ENCODE measurements at regions not wholly inside any gene's neighbourhood (a gene's known extent, or its start where the extent isn't known, plus 50 kb on each side); places are given as distances from the start of the nearest gene placed in this dataset.
A peak's percentile ranks its signal among the peaks of the same experiment; 100 is the strongest.
"Not testable (repeated sequence)": the region's sequence is repeated elsewhere in the genome, so short reads cannot be mapped to it uniquely, and the experiment has no call there.

- peak; percentile 1 for DNase-seq
Measured at GRCh38 chr5:145062280-145063062, 772.7 kb downstream of the PRELID2 start.

- DNase-seq: peak; percentile 1
Measured at GRCh38 chr5:145056800-145057199, 778.3 kb downstream of the PRELID2 start.

DNA sequence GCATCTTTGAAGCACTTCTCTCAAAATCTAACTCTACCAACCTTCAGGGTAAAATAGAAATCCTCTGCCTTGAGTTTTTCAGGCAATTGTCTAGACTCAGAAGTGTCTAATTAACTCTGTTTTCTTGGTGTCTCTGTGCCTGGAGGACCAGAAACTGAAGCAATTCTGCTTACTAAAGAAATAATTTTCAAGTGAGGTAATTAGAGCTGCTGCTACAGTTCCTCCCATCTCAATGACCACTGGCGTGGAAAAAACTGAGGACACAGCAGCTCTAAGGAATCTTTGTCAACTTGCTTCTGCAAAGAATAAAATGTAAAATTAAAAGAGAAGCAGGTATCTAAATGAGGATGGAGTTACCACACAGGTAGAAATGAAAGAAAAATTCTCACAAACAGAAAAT is 785.0 kb downstream of the PRELID2 start:
- no peak for DNase-seq

DNA sequence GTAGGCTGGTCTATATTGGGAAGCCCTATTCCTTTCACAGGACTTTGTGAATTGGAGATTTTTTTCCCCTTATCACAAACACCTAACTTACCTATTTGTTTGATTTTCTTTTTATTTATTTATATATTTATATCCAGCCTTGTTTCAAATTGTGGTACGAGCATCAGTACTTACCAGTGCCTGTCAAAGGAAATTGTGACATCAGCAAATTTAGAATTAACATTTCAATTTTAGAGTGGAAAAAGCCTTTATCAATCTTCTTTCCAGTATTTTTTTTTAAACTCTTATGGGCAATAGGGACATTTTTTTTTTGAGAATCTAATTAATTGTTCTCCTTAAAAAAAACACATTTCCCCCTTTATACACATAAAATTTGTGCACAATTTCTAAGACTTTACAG is 790.2 kb downstream of the PRELID2 start:
- DNase-seq: no peak

DNA sequence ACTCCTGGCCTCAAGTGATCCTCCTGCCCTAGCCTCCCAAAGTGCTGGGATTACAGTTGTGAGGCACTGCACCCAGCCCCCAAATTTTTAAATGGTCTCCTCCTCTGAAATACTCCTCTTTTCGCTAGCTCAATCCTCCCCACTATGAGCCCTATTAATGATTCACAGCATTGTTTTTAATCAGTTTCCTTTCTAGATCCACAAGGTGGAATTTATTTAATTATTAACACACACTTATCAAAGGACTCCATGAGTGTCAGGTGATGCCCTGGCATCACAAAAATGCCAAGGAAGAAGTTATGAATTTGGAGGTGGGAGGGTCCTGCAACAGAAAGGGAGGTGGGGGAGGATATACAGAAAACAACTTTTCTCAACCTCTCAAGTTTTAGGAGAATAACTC is 806.5 kb downstream of the PRELID2 start:
- DNase-seq: no peak

DNA sequence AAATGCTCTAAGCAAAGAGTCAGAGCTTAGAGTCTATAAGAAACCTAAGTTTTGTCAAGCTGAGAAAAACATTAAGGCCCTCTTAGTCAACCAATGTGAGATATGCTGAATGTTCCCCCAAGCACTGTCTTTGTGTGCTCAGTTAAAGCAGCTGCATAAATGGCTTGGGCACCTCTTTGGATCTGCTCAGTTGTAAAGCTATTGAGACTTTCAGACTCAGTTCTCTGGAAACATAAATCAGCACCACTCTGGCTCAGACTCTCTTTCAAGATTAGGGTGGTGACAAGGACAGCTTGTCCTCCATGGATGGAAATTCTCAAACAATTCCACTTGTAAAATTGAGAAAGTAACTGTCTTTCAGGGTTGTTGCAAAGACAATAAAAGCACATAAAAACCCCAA is 807.9 kb downstream of the PRELID2 start:
- DNase-seq: no peak

GRCh38 chr5:145025775-145026174 is 809.4 kb downstream of the PRELID2 start:
- no peak for DNase-seq

DNA sequence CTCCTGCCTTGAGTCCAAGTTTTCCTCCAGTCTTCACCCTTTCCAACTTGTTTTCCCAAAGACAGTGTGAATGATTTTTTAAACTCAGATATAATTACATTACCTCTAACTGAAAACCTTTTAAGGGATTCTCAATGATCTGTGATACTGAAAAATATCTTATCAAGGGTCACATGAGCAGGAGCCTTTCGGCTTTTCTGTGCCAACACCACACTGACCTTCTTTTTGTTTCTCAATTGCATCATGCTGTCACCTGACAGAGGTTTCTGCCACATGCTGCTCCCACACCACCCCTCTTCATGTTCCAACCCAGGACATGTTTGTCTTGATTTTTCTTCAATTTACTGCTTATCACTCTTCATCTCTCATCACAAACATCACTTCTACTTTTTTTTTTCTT is 820.0 kb downstream of the PRELID2 start:
- DNase-seq: no peak

- no peak for DNase-seq
Measured at GRCh38 chr5:145014109-145014508, 821.0 kb downstream of the PRELID2 start.

DNA sequence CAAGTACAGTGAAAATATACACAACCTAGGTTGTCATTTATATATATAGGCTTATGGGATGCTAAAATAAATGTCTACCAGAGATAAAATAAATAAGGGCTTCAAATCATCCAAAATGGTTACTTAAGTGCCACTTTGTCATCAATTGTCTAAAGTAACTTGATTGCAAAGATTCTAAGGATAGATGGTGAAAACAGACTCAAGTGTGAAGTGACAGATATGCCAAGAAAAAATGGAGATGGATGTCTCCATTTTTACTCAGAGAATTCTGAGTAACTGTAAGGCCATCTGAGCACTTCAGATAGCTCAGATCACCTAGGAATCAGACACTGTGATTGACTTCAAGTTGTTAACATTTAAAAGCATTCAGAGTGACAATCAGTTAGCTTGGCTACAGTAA is 824.3 kb downstream of the PRELID2 start:
- DNase-seq: no peak

DNA sequence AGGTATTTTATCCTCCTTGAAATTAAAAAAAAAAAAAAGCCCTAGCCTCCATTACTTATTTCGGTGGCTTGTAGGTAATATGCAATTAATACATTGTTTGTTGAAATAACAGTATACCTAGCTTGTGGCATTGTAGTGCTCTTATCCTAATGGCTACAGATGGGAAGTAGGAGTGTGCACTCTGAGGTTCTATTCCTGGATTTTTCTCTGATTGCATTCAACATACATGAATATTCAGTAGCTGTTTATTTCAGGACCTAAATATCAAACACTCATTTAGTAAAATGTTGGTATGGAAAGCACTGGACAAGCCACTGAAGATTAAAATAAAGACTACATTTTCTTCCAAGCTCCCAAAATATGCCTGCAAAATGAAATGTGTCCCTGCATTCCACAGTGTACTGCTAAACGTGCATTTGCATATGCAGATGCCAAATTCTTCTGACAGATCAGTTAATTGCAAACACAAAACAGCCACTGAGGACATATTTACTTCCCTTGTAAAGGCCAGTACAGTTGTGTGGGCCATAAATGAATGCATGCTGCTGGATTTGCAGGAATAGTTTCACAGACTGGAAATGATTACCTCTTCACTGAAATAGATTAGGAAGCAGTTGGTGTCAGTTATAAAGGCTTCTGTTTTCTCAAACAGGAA is 826.1 kb downstream of the PRELID2 start:
- no peak for DNase-seq

DNA sequence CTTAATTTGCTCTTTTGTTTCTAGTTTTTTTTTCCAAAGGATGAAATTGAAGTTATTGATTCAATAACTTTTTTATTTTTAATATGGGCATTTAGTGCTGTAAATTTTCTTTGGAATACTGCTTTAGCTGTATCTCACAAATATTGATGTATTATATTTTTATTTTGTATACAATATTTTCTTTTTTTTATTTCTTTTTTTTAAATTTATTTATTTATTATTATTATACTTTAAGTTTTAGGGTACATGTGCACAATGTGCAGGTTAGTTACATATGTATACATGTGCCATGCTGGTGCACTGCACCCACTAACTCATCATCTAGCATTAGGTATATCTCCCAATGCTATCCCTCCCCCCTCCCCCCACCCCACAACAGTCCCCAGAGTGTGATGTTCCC is 823.7 kb downstream of the KCTD16 start:
- not testable (repeated sequence) for DNase-seq

DNA sequence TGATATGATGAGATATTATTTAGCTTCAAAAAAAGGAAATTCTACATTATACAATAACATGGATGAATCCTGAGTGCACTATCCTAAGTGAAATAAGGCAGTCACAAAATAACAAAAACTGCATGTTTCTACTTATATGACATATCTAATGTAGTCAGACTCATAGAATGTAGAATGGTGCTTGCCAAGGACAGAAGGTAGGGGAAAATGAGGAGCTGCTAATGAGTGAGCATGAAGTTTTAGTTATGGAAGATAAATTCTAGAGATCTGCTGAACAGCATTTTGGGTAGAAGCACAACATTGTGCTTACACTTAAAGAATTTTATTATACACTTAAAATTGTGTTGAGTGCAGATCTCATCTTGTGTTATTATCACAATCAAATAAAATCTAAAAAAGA is 812.4 kb downstream of the KCTD16 start:
- DNase-seq: no peak

DNA sequence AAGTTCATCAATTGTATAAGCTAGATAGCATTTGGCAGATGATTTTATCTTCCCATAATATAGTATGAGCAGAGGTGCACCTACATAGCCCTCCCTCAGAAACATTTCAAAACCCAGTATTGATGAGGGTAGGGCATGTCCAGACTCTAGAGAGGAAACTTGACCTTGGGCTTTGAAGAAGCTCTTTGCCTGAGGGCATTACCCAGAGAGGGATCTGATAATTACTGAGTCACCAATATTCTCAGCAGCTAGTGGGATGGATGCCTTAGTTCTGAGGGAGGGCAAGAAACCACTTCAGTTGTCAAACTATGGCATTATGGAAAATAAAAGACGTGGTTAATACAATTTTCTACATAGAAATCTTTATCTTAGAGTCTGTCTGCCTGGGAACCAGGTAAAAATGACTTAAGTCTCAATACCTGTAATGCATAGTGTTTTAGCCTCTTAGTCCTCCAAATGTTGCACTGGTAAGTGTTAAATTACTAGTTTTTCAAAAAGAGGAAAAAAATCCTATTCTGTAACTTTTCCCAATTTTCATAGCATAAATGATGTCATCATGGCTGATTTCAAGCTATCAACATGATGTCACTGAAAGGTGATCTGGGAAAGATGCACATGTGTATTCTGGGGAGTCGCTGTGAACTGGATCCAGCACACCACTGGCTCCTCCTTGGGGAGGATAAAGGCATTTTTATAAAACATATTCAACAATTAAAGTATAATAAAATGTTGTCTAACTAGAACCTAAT is 809.0 kb downstream of the KCTD16 start:
- no peak for DNase-seq

GRCh38 chr5:144972317-144972716 is 801.6 kb downstream of the KCTD16 start:
- no peak for DNase-seq

DNA sequence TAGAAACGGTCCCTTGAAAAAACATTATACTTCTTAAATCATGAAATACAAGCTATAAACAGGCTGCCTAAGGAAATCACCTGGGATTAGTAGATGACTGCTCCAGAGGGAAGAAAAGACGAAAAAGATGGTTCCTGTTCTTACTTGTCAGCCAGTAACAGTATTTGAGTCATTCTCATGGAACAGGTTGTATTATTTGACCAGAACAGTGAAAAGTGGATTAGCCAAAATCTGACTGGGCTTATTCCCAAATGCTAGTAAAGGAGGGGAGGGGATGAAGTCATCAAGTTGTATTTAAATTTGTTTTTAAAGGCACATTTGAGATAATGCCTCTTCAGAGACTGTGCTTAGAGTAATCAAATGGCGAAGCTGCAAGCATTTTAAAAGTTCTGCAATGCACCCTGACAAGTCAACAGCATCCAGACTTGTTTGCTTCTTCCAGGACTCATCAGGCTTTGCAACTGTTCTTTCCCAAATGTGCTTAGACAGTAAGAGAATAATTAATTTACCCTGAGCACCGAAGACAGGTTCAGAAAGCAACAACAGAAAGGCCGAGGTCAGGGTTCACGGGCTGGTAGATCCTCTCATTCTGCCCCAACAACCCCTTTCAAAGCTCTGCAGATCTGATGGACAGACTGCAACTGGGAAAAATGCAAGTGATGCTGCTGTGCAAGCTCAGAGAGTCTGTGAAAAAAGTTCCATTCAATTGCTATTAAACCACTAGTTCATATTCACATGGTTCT is 800.6 kb downstream of the KCTD16 start:
- DNase-seq: no peak

GRCh38 chr5:144960296-144960695 is 789.6 kb downstream of the KCTD16 start:
- DNase-seq: no peak

GRCh38 chr5:144958002-144958401 is 787.3 kb downstream of the KCTD16 start:
- DNase-seq: no peak

GRCh38 chr5:144950996-144951395 is 780.3 kb downstream of the KCTD16 start:
- DNase-seq: no peak

DNA sequence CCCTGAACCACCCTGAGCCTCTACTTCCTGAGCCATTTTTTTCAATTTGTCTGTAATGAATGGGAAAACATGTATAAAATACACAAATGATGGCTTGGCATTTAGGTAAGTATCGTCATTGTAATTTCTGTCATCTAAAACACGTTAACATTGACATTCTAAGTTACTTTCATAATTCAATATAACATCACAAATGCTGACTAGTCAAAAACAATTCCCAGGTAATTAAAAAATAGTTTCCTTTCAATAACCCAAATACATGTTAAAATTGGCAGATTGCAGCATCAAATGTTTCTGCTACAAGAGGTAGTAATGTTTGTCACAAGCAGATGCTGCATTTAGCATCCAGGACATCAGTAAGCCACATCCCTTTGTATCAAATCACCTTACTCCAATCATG is 776.4 kb downstream of the KCTD16 start:
- no peak for DNase-seq

DNA sequence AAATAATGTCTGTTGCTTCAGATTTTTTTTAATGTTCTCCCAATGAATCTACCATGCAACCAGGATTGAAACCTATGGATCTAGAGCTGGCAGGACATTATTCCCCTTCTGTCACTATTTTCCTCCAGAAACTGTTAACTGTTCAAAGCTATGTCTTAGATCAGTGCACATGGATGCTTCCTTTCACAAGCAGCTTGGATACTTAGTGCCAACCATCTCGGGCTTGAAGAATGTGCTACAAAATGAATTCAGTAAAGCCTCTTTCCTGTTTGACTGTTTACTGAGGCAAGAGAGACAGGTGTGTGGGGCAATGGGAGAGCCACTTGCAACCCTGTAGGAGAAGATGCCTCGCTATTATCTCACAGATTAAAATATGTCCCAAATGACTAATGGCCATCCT is 774.8 kb downstream of the KCTD16 start:
- DNase-seq: no peak

GRCh38 chr5:144944936-144945335 is 774.3 kb downstream of the KCTD16 start:
- no peak for DNase-seq

DNA sequence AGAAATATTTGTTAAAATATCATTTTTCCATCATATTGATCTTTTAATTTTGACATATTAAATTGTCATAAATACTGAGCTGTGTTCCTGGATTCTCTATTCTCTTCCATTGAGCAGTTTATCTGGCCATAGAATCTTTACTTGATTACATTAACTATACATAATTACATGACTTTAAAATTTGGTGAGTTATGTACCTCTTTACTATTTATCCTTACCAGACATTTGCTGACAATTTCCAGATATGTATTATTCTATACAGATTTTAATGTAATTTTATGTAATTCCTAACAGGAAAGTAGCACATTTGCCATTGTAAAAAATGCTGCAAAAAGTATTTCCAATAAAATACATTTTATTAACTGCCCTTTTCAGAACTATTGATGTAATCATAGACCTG is 770.3 kb downstream of the KCTD16 start:
- DNase-seq: no peak

All from fibroblast of skin of right quadriceps (primary cell).